NK-92 (cell line): ENCODE measurements at regions not wholly inside any gene's neighbourhood (a gene's known extent, or its start where the extent isn't known, plus 50 kb on each side); places are given as distances from the start of the nearest gene placed in this dataset.

Experiments used
- DNase-seq: peaks from one replicate; lab custom pipeline; 2025; ENCODE audit not compliant: unreplicated experiment; lab: John Stamatoyannopoulos, UW

DNA sequence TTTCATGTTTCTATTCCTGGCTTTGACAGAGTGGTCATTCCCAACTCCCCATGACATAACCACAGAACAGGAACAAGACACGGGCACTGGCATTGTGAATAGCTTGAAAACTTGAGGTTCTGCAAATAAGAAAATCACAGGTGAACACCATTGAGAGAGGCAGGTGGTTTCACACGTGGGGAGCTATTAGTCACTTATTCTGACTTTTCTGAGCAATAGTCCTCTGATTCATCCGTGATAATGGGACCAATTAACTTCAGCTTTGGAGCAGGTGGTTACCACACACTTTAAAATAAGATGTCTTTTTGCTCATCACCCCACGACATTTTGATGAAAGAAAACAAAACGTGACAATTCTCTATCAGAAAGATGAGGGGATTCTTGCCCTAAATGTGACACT lies 224.7 kb downstream of the KLF13 start:
- no peak for DNase-seq

DNA sequence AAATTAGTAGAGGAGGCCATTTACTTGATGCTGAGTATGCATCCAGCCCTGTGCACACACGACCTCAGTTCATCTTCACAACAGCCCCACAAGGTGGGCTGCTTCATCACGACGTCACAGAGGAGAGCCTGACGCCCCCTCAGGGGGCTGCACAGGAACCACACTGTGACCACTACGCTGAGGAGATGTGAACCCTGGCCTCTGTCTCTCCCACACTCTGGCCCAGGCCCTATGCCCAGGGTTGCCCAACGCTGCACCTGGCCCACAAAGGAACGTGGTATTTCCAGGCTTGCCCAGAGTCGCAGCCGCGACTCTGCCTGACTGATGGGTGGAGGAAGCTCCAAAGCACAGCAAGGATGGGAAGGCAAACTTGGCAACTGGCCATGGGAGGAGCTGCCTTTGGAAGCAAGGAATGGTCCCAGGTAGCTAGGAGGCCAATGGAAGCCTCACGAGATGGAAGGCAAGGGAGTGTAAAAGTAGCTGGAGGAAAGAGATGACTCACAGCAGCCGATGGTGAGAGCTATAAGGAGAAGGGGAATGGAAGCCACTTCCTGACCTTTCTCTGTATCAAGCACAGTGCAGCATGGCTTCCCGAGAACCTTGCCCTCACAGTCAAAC lies 226.0 kb downstream of the KLF13 start:
- no peak for DNase-seq

DNA sequence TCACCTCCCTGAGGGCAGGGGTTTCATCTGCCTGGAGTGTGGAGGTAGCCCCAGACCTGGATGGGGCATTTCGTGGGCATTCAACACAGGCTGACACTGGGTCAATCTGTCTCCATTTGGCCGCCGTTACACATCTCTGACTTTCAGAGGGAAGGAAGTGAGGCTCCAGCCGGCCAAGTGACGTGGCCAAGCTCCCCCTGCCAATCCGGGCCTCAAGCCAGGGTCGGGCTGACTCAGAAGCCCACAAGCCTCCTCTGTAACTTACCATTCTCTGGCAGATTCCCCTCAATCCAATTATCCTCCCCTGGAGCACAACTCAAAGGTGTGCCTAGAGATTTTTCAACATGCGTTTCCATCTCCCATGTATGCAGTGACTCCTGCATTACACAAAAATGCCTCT lies 227.6 kb downstream of the KLF13 start:
- no peak for DNase-seq

DNA sequence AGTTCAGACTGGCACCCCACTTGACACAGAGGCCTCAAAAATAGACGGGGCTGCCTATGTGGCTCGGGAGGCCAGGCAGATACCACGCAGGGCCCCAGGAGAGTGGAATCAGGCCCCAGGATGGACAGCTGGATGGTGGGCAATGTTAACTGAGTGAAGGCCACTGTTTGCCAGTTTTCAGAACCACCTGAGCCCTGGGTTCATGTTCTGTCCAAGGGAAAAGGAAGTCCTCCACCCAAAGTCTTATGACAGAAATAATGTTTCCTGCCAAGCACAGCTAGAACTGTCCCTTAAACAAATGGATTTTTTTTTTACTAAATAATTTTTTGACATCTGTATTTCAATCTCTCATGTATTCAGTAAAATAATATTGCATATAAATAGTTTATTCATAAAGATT lies 228.4 kb downstream of the KLF13 start:
- no peak for DNase-seq

DNA sequence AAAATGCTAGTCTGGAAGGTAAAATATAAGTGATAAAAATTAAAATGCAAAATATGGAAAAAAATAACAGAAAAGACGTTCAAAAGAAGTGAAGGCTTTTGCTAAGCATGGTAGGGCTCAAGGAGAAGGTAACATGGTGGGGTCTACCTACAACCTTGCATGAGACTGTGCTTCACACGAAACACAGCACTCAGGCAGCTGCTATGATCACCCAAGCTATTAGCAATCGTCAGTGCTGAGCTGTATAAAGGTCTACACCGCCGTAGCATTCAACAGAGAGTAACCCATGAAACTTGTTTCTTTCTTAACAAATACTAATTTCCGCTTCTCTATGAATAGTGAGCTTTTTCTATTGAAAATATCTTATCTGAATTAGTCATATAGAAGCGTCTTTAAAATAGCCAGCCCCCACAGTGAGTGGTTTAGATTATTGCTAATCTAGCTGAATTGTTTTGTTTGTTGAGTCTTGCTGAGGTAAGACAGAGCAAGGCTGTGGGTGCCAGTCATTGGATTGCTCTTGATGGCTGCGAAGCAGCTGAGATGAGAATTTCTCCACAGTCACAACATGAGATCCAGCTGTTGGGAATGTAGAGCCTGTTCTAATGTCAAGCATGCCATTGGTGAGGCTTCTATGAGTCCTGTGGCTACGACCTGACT lies 230.0 kb downstream of the KLF13 start:
- no peak for DNase-seq

DNA sequence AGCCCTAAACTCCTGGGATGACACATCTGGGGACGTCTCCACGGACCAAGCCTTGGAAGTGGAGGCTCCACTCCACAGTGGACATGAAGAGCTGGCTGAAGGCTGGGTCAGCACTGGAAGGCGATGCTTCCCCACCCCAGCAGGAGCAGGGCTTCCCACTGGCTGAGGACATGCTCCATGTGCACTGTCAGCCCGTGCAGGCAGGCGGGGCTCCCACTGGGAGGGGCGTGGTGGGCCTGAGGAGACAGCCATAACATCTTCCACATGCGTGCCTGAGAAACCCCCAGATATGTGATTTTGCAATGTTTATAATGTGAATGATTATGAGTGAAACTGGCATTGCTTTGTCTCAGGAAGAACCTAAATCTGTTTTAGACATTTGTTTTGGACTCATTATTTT lies 231.3 kb downstream of the KLF13 start:
- DNase-seq, result no peak

DNA sequence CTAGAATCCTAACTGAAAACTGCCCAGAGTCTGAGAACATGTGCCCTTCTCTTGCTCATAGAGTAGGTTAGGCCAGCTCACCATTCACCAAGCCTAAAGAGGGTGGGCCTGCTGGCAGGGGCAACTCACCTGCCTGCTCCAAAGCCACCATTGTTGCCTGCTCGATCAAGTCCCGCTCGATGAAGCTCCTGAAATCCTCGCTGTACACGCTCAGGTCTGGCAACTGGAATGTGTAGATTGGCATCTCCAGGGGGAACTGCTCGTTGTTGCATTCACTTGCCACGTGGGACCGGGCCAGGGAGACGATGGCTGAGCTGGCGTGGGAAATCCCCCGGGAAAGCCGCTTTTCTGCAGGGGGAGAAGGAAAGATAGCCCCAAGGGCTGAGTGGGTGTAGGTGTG lies 232.2 kb downstream of the KLF13 start:
- no peak for DNase-seq

DNA sequence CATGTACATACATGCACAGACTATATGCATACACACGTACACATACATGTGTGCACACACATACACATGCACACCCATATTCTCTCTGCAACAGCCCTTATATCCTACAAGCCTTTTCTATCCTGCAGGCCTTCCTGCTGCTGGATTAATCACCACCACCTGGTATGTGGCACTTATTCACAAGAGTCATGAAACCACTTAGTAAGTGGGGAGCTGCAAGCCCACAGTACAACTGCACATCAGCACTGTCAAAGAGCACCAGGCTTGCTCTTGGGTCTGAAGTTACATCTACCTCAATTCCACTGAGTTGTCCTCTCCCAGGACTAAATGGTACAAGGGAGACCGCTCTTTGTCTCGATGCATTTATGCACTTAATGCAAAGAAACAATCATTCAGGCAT lies 233.2 kb downstream of the KLF13 start:
- no peak for DNase-seq

DNA sequence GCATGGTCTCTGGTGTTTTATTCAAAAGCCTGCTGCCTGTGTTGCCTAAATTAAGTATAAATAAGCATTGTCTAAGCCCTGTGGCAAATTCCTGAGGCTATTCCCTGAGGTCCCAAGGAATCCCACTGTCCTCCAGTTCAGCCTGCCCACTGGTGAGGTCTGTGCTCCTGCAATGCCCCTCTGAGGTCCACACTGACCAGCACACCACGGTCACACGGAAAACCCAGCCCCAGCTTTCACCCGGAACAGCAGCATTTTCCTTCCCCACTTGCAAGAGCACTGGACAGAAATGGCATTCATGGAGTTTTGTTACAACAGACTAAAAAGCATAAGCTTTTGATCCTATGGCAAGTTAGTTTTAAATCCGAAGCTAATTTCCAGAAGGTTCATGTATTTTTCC lies 234.0 kb downstream of the KLF13 start:
- DNase-seq, result no peak

DNA sequence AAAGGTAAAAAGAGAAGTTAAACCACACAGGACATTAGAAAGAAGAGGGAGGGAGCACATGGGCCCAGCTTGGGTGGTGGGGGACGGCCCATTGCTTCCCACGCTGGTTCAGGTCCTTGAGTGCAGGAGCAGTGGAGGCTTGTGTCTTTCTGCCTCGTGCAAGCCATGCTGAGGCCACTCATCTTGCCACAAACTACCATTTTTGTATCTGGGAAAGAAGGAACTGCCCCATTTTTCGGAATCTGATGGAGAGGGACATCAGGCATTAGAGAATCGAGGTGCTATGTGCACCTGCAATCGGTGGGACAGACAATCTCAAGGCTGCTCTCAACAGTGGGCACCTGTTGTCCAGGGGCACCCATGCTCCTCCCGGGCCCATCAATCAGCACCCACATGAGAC lies 234.5 kb downstream of the KLF13 start:
- DNase-seq, result no peak

DNA sequence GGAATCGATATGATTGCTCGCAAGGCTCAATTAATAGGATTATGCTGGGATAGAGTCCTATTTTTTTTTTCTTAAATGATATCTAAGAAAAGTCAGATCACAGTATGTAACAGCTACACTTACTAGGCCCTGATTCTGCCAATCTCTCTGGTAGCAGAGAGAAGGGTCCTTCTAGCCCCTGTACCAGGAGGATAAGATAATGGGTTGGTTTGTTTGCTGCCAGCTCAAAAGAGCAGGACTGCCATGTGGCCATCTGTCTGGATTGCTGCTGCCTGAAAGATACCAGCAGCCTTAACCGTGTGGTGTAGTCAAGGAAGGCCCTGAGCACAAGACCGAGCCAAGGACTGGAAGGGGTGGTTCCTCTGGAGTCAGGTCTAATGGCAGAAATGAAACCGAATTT lies 236.4 kb downstream of the KLF13 start:
- DNase-seq, result no peak

DNA sequence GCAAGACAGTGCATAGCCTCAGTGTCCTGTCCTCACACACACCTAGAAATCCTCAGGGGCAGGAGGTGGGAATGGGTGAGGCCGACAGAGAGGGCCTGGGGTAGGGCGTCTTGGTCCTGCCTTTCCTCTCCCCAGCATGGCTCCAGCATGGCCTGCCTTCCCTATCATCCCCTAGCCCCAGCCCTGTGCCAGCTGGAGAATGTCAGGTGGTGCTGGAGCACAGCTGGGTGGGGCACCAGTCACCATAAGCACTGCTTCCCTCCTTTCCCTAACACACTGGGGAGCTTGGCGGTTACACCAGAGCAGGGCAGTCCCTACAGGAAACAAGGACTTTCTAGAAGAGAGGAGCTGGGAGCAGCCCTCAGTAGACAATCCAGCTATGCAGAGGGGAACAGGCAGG lies 236.8 kb downstream of the KLF13 start:
- no peak for DNase-seq

DNA sequence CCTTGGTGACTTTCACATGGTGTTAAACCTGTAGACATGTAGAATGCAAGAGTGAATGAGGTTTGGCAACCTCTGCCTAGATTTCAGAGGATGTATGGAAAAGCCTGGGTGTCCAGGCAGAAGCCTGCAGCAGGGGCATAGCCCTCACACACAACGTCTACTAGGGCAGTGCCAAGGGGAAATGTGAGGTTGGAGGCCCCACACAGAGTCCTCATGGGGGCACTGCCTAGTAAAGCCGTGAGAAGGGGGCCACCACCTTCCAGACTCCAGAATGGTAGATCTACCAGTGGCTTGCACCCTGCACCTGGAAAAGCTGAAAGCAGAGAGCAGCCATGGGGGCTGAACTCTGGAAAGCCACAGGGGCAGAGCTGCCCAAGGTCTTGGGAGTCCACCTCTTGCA lies 241.2 kb downstream of the KLF13 start:
- DNase-seq, result no peak

DNA sequence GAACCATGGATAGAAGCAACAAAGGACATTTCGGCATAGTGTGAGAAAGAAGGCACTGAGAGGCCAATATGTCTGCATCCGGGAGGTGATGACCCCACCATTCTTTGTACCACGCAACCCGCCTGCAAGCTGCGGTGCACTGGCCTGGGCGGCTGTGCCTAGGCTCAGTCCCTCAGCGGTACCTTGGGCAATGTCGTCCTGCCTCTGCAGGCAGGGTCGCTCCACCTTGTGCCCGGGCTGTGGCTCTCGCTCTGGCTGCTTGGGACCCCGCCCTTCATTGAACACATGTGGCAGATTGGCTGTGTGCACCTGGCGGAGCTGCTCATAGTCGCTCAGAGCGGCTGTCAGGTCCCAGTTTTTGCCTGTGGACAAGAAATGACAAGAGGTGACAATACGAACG lies 243.2 kb downstream of the KLF13 start:
- no peak for DNase-seq

DNA sequence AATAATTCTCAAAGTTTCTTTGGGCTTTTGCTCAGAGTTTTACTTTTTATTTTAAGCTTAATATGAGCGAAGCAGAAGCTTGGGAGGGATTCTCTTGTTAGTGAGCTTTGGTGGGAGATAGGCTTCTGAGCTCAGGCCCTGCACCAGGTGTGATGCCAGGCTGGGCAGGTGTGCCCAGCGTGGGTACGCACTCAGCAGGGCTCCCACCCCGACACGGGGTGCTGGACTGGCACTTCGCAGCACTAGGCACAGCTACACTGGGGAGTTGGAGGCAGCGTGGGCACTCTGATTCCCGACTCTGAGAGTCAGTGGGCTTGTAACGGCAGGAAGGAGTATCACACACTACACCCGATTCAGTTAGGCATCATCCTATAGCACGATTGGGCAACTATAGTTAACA lies 244.0 kb downstream of the KLF13 start:
- no peak for DNase-seq

DNA sequence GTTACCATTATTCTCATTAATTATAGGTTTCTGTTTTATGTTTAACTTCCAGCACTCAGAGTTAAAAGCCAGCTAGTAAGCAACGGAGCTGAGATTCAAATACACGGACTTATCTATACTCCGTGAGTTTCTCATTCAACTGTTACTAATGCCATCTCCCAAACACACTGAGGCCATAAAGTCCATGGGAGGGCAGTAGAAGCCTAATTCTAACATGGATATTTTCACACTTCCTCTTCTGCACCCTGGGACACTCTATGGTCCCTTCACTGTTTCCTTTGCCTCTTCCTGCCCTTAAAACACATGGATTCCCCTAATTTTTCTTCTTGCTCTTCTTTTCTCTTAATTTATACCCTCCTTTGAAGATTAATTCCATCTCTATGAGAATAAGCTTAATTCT lies 245.0 kb downstream of the KLF13 start:
- no peak for DNase-seq

DNA sequence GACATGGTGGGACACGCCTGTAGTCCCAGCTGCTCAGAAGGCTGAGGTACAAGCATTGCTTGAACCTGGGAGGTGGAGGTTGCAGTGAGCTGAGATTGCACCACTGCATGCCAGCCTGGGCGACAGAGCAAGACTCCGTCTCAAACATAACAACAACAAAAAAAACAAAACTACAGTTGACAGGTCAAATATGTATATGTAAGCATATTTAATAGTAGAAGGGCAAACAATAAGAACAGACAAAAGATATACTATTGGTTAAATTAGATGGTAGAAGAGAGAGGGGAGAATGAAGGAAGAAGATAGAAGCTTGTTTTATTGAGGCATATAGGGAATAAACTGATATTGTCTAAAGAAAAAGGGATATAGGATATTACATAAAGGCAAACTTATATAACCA lies 247.1 kb downstream of the KLF13 start:
- DNase-seq, result no peak

DNA sequence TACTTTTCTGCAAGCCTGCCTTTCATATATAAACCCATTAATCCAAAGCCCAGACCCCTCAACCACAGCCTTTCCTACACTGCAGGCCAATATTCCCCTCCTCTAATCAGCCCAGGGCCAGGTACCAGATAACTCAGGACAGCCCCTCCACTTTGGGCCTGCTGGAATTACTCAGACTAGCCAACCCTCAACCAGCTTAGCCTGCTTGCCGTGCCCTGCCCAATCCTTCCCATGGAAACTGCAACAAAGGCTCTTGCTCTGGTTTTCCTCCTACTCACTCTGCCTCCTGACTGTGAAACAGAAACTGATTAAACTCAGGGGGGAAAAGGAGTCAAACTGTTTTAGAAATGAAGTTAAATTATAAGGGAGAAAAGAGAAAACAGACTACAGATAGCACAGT lies 248.1 kb downstream of the KLF13 start:
- DNase-seq, result no peak

DNA sequence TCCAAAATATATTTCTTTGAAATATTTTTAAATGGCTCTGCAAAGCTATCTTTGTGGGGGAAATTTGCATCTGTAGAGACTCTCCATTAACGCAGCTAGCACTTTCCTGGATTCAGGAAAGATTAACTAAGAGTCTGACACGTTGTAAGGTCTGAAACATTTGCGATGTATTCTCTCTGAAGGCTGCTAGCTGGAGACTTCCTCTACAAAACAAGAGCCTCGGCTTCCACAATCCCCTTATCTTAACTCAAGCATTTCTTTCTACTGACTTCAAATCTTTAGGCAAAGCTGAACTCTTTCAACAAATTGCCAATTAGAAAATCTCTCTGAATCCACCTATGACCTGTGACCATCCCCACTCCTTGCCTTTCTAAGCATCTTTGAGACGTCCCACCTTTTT lies 250.5 kb downstream of the KLF13 start:
- DNase-seq, result no peak

DNA sequence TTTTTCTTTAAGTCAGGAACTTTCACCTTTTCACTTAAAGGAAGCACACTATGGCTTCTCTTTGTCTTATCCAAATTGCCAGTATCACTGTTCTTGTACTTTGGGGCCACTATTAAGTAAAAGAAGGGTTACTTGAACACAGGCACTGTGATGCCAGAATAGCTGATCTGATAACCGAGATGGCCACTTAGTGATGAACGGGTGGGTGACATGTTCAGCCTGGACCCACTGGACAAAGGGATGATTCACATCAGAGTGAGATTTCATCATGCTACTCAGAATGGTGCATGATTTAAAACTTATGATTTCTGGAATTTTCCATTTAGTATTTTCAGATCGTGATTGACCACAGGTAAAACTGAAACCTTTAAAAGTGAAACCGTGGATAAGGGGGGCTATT lies 252.6 kb downstream of the KLF13 start:
- no peak for DNase-seq

DNA sequence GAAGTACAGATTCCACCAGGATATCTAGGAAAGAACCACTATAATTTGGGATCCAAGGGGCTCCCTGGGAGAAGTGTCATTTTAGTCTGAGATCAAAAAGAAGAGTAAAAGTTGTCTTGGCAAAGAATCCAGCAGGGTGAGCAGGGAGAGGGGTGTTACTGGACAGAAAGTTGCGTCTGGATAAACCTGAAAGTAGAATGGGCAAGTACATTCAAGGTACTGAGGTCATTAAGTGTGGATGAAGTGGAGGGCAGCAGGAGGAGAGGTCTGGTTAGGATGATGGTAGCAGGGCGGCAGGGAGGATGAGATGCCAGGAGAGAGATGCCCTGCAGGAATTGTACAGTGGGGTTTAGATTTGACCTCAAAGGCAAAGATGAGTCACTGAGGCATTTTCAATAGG lies 253.3 kb downstream of the KLF13 start:
- DNase-seq, result no peak

DNA sequence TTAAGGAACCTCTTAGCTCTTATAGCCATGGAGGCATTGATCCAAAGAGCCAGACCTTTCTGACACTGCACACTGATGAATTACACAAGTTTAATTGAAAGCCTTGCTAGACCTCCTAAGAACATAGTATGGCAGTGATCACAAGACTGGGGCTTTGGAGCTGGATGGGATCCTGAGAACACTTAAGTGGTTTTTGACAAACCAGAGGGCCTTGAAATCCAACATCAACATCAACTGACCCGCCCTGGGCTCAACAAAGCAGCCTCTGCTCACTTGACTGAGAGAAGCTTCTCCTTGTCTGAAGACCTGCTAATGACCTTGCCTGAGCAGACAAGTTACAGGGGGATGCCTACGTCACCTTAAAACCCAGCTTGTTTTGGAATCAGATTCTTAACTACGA lies 257.6 kb downstream of the KLF13 start:
- no peak for DNase-seq

DNA sequence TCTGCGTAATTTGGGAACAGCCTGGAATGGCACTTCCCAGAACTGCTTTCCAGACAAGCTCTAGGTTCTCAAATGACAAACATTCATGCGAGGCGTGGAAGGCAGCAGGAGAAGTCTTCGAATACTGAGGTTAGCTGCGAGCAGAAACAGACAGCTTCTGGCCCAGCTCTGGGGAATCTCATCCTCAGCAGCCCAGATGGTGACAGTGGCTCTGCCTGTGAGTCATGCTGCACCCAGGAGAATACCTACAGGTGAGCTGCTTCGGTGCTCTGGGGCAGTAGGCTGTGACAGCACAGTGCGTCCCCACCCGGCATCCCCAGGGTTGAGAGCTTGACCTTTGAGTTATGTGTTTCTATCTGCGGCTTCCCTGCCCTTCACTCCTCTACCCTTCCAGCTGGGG lies 258.6 kb downstream of the KLF13 start:
- no peak for DNase-seq
